WTC11 (cell line): ENCODE measurements at regions not wholly inside any gene's neighbourhood (a gene's known extent, or its start where the extent isn't known, plus 50 kb on each side); places are given as distances from the start of the nearest gene placed in this dataset.

Source experiments
- ATAC-seq: fragments of 200-7000 bp; cut with Tn5 transposase; 2 replicates; pipeline ENCODE4 v1.10.0; 2021; ENCODE audit warnings: mild to moderate bottlenecking, moderate library complexity
- CTCF ChIA-PET: fragments of 300-600 bp; sonication (Branson Sonifier 250); formaldehyde crosslinking; loops from one replicate; lab custom pipeline; 2021; ENCODE audit warnings: antibody characterized with exemption; lab: Charles Lee
- POLR2A ChIA-PET: fragments of 350-600 bp; sonication (Branson Sonifier 250); formaldehyde crosslinking; loops from one replicate; lab custom pipeline; 2021; ENCODE audit warnings: antibody characterized with exemption; lab: Charles Lee
- DNase-seq: peaks from one replicate; pipeline ENCODE4 v3.0.0; 2021; ENCODE audit warnings: low spot score
- H3K27ac Mint-ChIP-seq: 2 replicates; pipeline ENCODE4 v1.8.0; 2021; ENCODE audit warnings: mixed read lengths
- H3K27me3 Mint-ChIP-seq: 2 replicates; pipeline ENCODE4 v1.8.0; 2021; ENCODE audit warnings: low read depth, mild to moderate bottlenecking, moderate library complexity, mixed read lengths
- H3K36me3 Mint-ChIP-seq: 2 replicates; pipeline ENCODE4 v1.8.0; 2021; ENCODE audit warnings: mixed read lengths
- H3K4me1 Mint-ChIP-seq: 2 replicates; pipeline ENCODE4 v1.8.0; 2022; ENCODE audit warnings: mixed read lengths
- H3K4me3 Mint-ChIP-seq: 2 replicates; pipeline ENCODE4 v1.8.0; 2021; ENCODE audit warnings: mild to moderate bottlenecking, moderate library complexity, mixed read lengths
- H3K9me3 Mint-ChIP-seq: 2 replicates; pipeline ENCODE4 v1.8.0; 2021; ENCODE audit warnings: mixed read lengths
- CDX4 ChIP-seq: fragments of 250-450 bp; sonication (Bioruptor Pico); IDR thresholded peaks from 2 replicates; pipeline ENCODE4 v1.9.0; 2021; ENCODE audit warnings: moderate library complexity, mild to moderate bottlenecking, inconsistent platforms, borderline replicate concordance
- CREB1 ChIP-seq: sonication (generic); formaldehyde crosslinking; IDR thresholded peaks from 2 replicates; pipeline ENCODE4 v1.8.0; 2023; ENCODE audit warnings: mild to moderate bottlenecking, missing genetic modification reagents
- EMX1 ChIP-seq: fragments of 250-450 bp; sonication (Bioruptor Pico); IDR thresholded peaks from 2 replicates; pipeline ENCODE4 v1.8.0; 2021; ENCODE audit warnings: mild to moderate bottlenecking
- ERG ChIP-seq: fragments of 250-450 bp; sonication (Bioruptor Pico); IDR thresholded peaks from 2 replicates; pipeline ENCODE4 v1.8.0; 2021; ENCODE audit warnings: mild to moderate bottlenecking
- FOXK1 ChIP-seq: sonication (generic); formaldehyde crosslinking; IDR thresholded peaks from 2 replicates; pipeline ENCODE4 v1.8.0; 2022; ENCODE audit warnings: mild to moderate bottlenecking, moderate library complexity, missing genetic modification reagents
- FOXP4 ChIP-seq: sonication (generic); formaldehyde crosslinking; IDR thresholded peaks from 2 replicates; pipeline ENCODE4 v1.8.0; 2022; ENCODE audit warnings: mild to moderate bottlenecking, missing genetic modification reagents
- GRHL2 ChIP-seq: fragments of 250-450 bp; sonication (Bioruptor Pico); IDR thresholded peaks from 2 replicates; pipeline ENCODE4 v1.8.0; 2022; ENCODE audit warnings: mild to moderate bottlenecking, moderate library complexity; ENCODE audit not compliant: insufficient replicate concordance, severe bottlenecking
- GTF2I ChIP-seq: fragments of 250-450 bp; sonication (Bioruptor Pico); conservative IDR thresholded peaks from 2 replicates; pipeline ENCODE4 v1.4.0; 2021; ENCODE audit warnings: mild to moderate bottlenecking
- IRF1 ChIP-seq: sonication (generic); formaldehyde crosslinking; IDR thresholded peaks from 2 replicates; pipeline ENCODE4 v1.8.0; 2023; ENCODE audit warnings: missing genetic modification reagents
- MLX ChIP-seq: sonication (generic); formaldehyde crosslinking; IDR thresholded peaks from 2 replicates; pipeline ENCODE4 v1.8.1; 2023; ENCODE audit warnings: mild to moderate bottlenecking, missing genetic modification reagents, moderate library complexity
- MXD4 ChIP-seq: fragments of 250-450 bp; sonication (Bioruptor Pico); IDR thresholded peaks from 2 replicates; pipeline ENCODE4 v1.8.0; 2021; ENCODE audit warnings: mild to moderate bottlenecking, moderate library complexity, borderline replicate concordance
- NR1H2 ChIP-seq: sonication (generic); formaldehyde crosslinking; IDR thresholded peaks from 2 replicates; pipeline ENCODE4 v1.9.0; 2021; ENCODE audit warnings: mild to moderate bottlenecking, moderate library complexity, missing genetic modification reagents
- PRDM15 ChIP-seq: sonication (generic); formaldehyde crosslinking; IDR thresholded peaks from 2 replicates; pipeline ENCODE4 v1.8.0; 2022; ENCODE audit warnings: missing genetic modification reagents
- PREB ChIP-seq: sonication (generic); formaldehyde crosslinking; IDR thresholded peaks from 2 replicates; pipeline ENCODE4 v1.8.1; 2022; ENCODE audit warnings: mild to moderate bottlenecking, missing genetic modification reagents, moderate library complexity, borderline replicate concordance
- RORB ChIP-seq: fragments of 250-450 bp; sonication (Bioruptor Pico); IDR thresholded peaks from 2 replicates; pipeline ENCODE4 v1.9.0; 2021; ENCODE audit warnings: mild to moderate bottlenecking
- SP1 ChIP-seq: sonication (generic); formaldehyde crosslinking; conservative IDR thresholded peaks from 2 replicates; pipeline ENCODE4 v1.8.1; 2022; ENCODE audit warnings: missing genetic modification reagents
- TEAD4 ChIP-seq: sonication (generic); formaldehyde crosslinking; IDR thresholded peaks from 2 replicates; pipeline ENCODE4 v1.8.0; 2022; ENCODE audit warnings: mild to moderate bottlenecking, missing genetic modification reagents
- ZNF219 ChIP-seq: sonication (generic); formaldehyde crosslinking; IDR thresholded peaks from 2 replicates; pipeline ENCODE4 v1.8.0; 2023; ENCODE audit warnings: missing genetic modification reagents, mild to moderate bottlenecking, borderline replicate concordance
- ZNF317 ChIP-seq: sonication (generic); formaldehyde crosslinking; IDR thresholded peaks from 2 replicates; pipeline ENCODE4 v1.8.1; 2023; ENCODE audit warnings: low read depth, mild to moderate bottlenecking, moderate library complexity, missing genetic modification reagents, borderline replicate concordance
- ZNF396 ChIP-seq: fragments of 250-450 bp; sonication (Bioruptor Pico); IDR thresholded peaks from 2 replicates; pipeline ENCODE4 v1.8.0; 2021; ENCODE audit warnings: mild to moderate bottlenecking, moderate library complexity, borderline replicate concordance
- ZNF512 ChIP-seq: sonication (generic); formaldehyde crosslinking; IDR thresholded peaks from 2 replicates; pipeline ENCODE4 v1.8.1; 2022; ENCODE audit warnings: missing genetic modification reagents, borderline replicate concordance
- ZNF671 ChIP-seq: fragments of 250-450 bp; sonication (Bioruptor Pico); IDR thresholded peaks from 2 replicates; pipeline ENCODE4 v1.8.0; 2021; ENCODE audit warnings: mild to moderate bottlenecking

GRCh38 chr6:77979204-77979603, 326.4 kb downstream of the MEI4 start:
- H3K9me3 Mint-ChIP-seq: peaks cover 13% of the 10 kb centered on the region
- POLR2A ChIA-PET: no interaction called here
- H3K27me3 Mint-ChIP-seq: no peaks in the 10 kb centered on the region; the same call in 1 of the 2 replicates
- H3K36me3 Mint-ChIP-seq: no peaks in the 10 kb centered on the region
- no peak overlapping the region for H3K27ac Mint-ChIP-seq
- TF ChIP-seq MXD4 (no peak), GTF2I (no peak), GRHL2 (no peak), FOXK1 (no peak), ZNF671 (CRISPR knock-in tag) (no peak), ZNF317 (CRISPR knock-in tag) (no peak), ERG (CRISPR knock-in tag) (no peak), PRDM15 (CRISPR knock-in tag) (no peak), TEAD4 (CRISPR knock-in tag) (no peak), PREB (no peak), EMX1 (no peak), CREB1 (no peak), NR1H2 (CRISPR knock-in tag) (no peak), MLX (CRISPR knock-in tag) (no peak), ZNF512 (no peak), IRF1 (CRISPR knock-in tag) (no peak), SP1 (CRISPR knock-in tag) (no peak)
- CTCF ChIA-PET: no interaction called here
- no peak for DNase-seq
- no peaks in the 10 kb centered on the region for H3K4me1 Mint-ChIP-seq
- no peak for ATAC-seq
- no peak overlapping the region for H3K4me3 Mint-ChIP-seq

GRCh38 chr6:77986380-77987034, 333.7 kb downstream of the MEI4 start:
- CTCF ChIA-PET: no interaction called here
- peaks cover 28% of the 10 kb centered on the region for H3K9me3 Mint-ChIP-seq
- no peak for ATAC-seq
- no peak for DNase-seq
- no peaks in the 10 kb centered on the region for H3K27me3 Mint-ChIP-seq
- H3K36me3 Mint-ChIP-seq: no peaks in the 10 kb centered on the region; the same call in 1 of the 2 replicates
- H3K4me3 Mint-ChIP-seq: no peak overlapping the region
- POLR2A ChIA-PET: no interaction called here
- no peak overlapping the region for H3K27ac Mint-ChIP-seq
- H3K4me1 Mint-ChIP-seq: 0 out of 2 replicates have a peak, but pooled peaks cover 2% of the 10 kb centered on the region
- no peak for TF ChIP-seq TEAD4 (CRISPR knock-in tag)
- TF ChIP-seq RORB (CRISPR knock-in tag): no peak
- no peak for TF ChIP-seq CDX4 (CRISPR knock-in tag)
- TF ChIP-seq ZNF219 (CRISPR knock-in tag): no peak
- no peak for TF ChIP-seq FOXP4 (CRISPR knock-in tag)
- TF ChIP-seq ERG (CRISPR knock-in tag): no peak
- TF ChIP-seq ZNF396 (CRISPR knock-in tag): no peak
